H9 (cell line): ENCODE measurements at regions not wholly inside any gene's neighbourhood (a gene's known extent, or its start where the extent isn't known, plus 50 kb on each side); places are given as distances from the start of the nearest gene placed in this dataset.

Experiments
- DNase-seq: peaks from one replicate; pipeline ENCODE4 v3.0.0-alpha.2; 2017
- H2AFZ ChIP-seq: one replicate; pipeline ENCODE4 v1.6.1; 2013; ENCODE audit warnings: mild to moderate bottlenecking, low read length, control low read depth, moderate library complexity
- H2AK5ac ChIP-seq: 2 replicates; pipeline ENCODE4 v1.6.1; 2013; ENCODE audit warnings: low read length, control low read depth, mixed read lengths; ENCODE audit not compliant: insufficient read length
- H2BK120ac ChIP-seq: one replicate; pipeline ENCODE4 v1.6.1; 2013; ENCODE audit warnings: low read depth, mild to moderate bottlenecking, low read length, control low read depth, inconsistent platforms; ENCODE audit not compliant: poor library complexity, severe bottlenecking
- H2BK12ac ChIP-seq: 2 replicates; pipeline ENCODE4 v1.6.1; 2013; ENCODE audit warnings: low read length, control low read depth, mixed read lengths, low read depth; ENCODE audit not compliant: insufficient read length
- H2BK15ac ChIP-seq: 2 replicates; pipeline ENCODE4 v1.6.1; 2013; ENCODE audit warnings: low read depth, low read length, control low read depth
- H2BK20ac ChIP-seq: one replicate; pipeline ENCODE4 v1.6.1; 2013; ENCODE audit warnings: low read depth, mild to moderate bottlenecking, low read length, control low read depth, inconsistent platforms; ENCODE audit not compliant: poor library complexity, severe bottlenecking
- H2BK5ac ChIP-seq: 2 replicates; pipeline ENCODE4 v1.6.1; 2013; ENCODE audit warnings: low read length, control low read depth, mixed read lengths; ENCODE audit not compliant: insufficient read length
- H3K14ac ChIP-seq: 2 replicates; pipeline ENCODE4 v1.6.1; 2013; ENCODE audit warnings: low read length, control low read depth; ENCODE audit not compliant: insufficient read depth
- H3K18ac ChIP-seq: 2 replicates; pipeline ENCODE4 v1.6.1; 2013; ENCODE audit warnings: low read depth, mild to moderate bottlenecking, mixed read lengths, low read length, control low read depth; ENCODE audit not compliant: insufficient read length
- H3K23ac ChIP-seq: 2 replicates; pipeline ENCODE4 v1.6.1; 2013; ENCODE audit warnings: low read length, control low read depth, mixed read lengths, low read depth; ENCODE audit not compliant: insufficient read length
- H3K23me2 ChIP-seq: 2 replicates; pipeline ENCODE4 v1.6.1; 2013; ENCODE audit warnings: low read depth, mild to moderate bottlenecking, mixed read lengths, low read length, control low read depth; ENCODE audit not compliant: insufficient read length, poor library complexity, severe bottlenecking
- H3K27ac ChIP-seq: 2 replicates; pipeline ENCODE4 v1.5.1; 2013; ENCODE audit warnings: low read length, control low read depth, mixed read lengths, low read depth; ENCODE audit not compliant: insufficient read length
- H3K27me3 ChIP-seq: 2 replicates; pipeline ENCODE4 v1.6.1; 2013; ENCODE audit warnings: low read length, control low read depth, inconsistent platforms; ENCODE audit not compliant: insufficient read depth
- H3K4ac ChIP-seq: 2 replicates; pipeline ENCODE4 v1.6.1; 2013; ENCODE audit warnings: low read depth, mild to moderate bottlenecking, control low read depth, inconsistent platforms, low read length, moderate library complexity
- H3K4me1 ChIP-seq: 2 replicates; pipeline ENCODE4 v1.6.1; 2013; ENCODE audit warnings: low read length, control low read depth, inconsistent platforms; ENCODE audit not compliant: insufficient read depth
- H3K4me2 ChIP-seq: 2 replicates; pipeline ENCODE4 v1.6.1; 2013; ENCODE audit warnings: low read length, control low read depth, mixed read lengths; ENCODE audit not compliant: insufficient read length, insufficient read depth
- H3K56ac ChIP-seq: 2 replicates; pipeline ENCODE4 v1.6.1; 2013; ENCODE audit warnings: low read depth, mild to moderate bottlenecking, mixed read lengths, low read length, control low read depth; ENCODE audit not compliant: insufficient read length
- H3K79me1 ChIP-seq: 2 replicates; pipeline ENCODE4 v1.6.1; 2013; ENCODE audit warnings: low read depth, mild to moderate bottlenecking, moderate library complexity, low read length, control low read depth, inconsistent platforms; ENCODE audit not compliant: insufficient read depth, poor library complexity, severe bottlenecking
- H3K79me2 ChIP-seq: 2 replicates; pipeline ENCODE4 v1.6.1; 2013; ENCODE audit warnings: low read length, control low read depth, inconsistent platforms; ENCODE audit not compliant: insufficient read depth
- H3K9ac ChIP-seq: 2 replicates; pipeline ENCODE4 v1.6.1; 2013; ENCODE audit warnings: low read length, control low read depth, mixed read lengths; ENCODE audit not compliant: insufficient read length; ENCODE audit errors: extremely low read depth
- H3K9me3 ChIP-seq: one replicate; pipeline ENCODE4 v1.6.1; 2013; ENCODE audit warnings: low read depth, low read length, inconsistent platforms; ENCODE audit not compliant: control insufficient read depth
- H3T11ph ChIP-seq: one replicate; pipeline ENCODE4 v1.6.1; 2013; ENCODE audit warnings: mild to moderate bottlenecking, low read length, control low read depth, inconsistent platforms
- H4K20me1 ChIP-seq: one replicate; pipeline ENCODE4 v1.6.1; 2013; ENCODE audit not compliant: control insufficient read depth, insufficient read length, insufficient read depth
- H4K5ac ChIP-seq: 2 replicates; pipeline ENCODE4 v1.6.1; 2013; ENCODE audit warnings: low read depth, mild to moderate bottlenecking, mixed read lengths, low read length, control low read depth; ENCODE audit not compliant: insufficient read length
- H4K8ac ChIP-seq: replicated peaks from 2 replicates; pipeline ENCODE4 v1.6.1; 2013; ENCODE audit warnings: low read length, control low read depth, mixed read lengths, low read depth; ENCODE audit not compliant: insufficient read length
- H4K91ac ChIP-seq: 2 replicates; pipeline ENCODE4 v1.6.1; 2013; ENCODE audit warnings: low read depth, mild to moderate bottlenecking, moderate library complexity, mixed read lengths, low read length, control low read depth; ENCODE audit not compliant: insufficient read length
- H3K27ac Mint-ChIP-seq, 3 experiments: 2 replicates in 2 of 3; 3 replicates in 1 of 3; pipeline ENCODE4 v1.8.0; 2020 to 2021; ENCODE audit warnings: mixed read lengths in 3 of 3, mild to moderate bottlenecking in 1 of 3, moderate library complexity in 1 of 3
- H3K27me3 Mint-ChIP-seq: 2 replicates; pipeline ENCODE4 v1.8.0; 2021; ENCODE audit warnings: low read depth, mild to moderate bottlenecking, moderate library complexity, mixed read lengths
- H3K36me3 Mint-ChIP-seq, 3 experiments: 2 replicates in 2 of 3; 3 replicates in 1 of 3; pipeline ENCODE4 v1.8.0; 2020 to 2021; ENCODE audit warnings: low read depth in 3 of 3, mixed read lengths in 3 of 3; ENCODE audit not compliant: insufficient read depth in 1 of 3
- H3K4me1 Mint-ChIP-seq, 2 experiments: 2 replicates each; pipeline ENCODE4 v1.8.0; 2020; ENCODE audit warnings: mixed read lengths in 2 of 2
- H3K4me3 Mint-ChIP-seq, 2 experiments: 2 replicates in 1 of 2; 3 replicates in 1 of 2; pipeline ENCODE4 v1.8.0; 2020 to 2021; ENCODE audit warnings: mild to moderate bottlenecking in 2 of 2, mixed read lengths in 2 of 2, moderate library complexity in 1 of 2
- H3K9me3 Mint-ChIP-seq, 2 experiments: 2 replicates in 1 of 2; 3 replicates in 1 of 2; pipeline ENCODE4 v1.8.0; 2020; ENCODE audit warnings: mild to moderate bottlenecking in 2 of 2, mixed read lengths in 2 of 2, moderate library complexity in 1 of 2
- CTCF ChIP-seq: fragments of 200-600 bp; sonication (generic); conservative IDR thresholded peaks from 3 replicates; pipeline ENCODE4 v1.8.0; 2021; ENCODE audit warnings: antibody characterized with exemption, mild to moderate bottlenecking
- WGBS: extraction: QIAGEN DNeasy Blood & Tissue Kit; methylation state at CpG from one replicate; pipeline ENCODE4 v1.1.7; 2013; ENCODE audit warnings: missing lambda C conversion rate, low lambda C conversion rate, mixed read lengths; ENCODE audit not compliant: insufficient read length; ENCODE audit errors: extremely low coverage; 5-methylcytosine and 5-hydroxymethylcytosine counted together

- H2AK5ac ChIP-seq = no peak overlapping the region
- no CpG with 5 or more reads among the region's 1 CpG for WGBS
- H3K27ac Mint-ChIP-seq = no peak overlapping the region
- H3K4me3 Mint-ChIP-seq = no peak overlapping the region
- no peak overlapping the region for H4K8ac ChIP-seq
- no peaks in the 10 kb centered on the region for H3K27me3 Mint-ChIP-seq
- no peak overlapping the region for H3T11ph ChIP-seq
- no peaks in the 10 kb centered on the region; a peak in 1 of 7 replicates for H3K36me3 Mint-ChIP-seq
- no peak for DNase-seq
- no peak overlapping the region for H2BK5ac ChIP-seq
- H3K4me1 ChIP-seq = no peaks in the 10 kb centered on the region
- no peak overlapping the region for H2BK120ac ChIP-seq
- H3K14ac ChIP-seq = no peak overlapping the region
- H3K4ac ChIP-seq = no peak overlapping the region
- no peaks in the 10 kb centered on the region for H3K9me3 ChIP-seq
- no peak overlapping the region for H3K9ac ChIP-seq
- no peaks in the 10 kb centered on the region for H3K9me3 Mint-ChIP-seq
- no peak overlapping the region for H2BK12ac ChIP-seq
- no peaks in the 10 kb centered on the region for H3K23me2 ChIP-seq
- no peaks in the 10 kb centered on the region for H4K20me1 ChIP-seq
- no peaks in the 10 kb centered on the region for H3K79me2 ChIP-seq
- no peak overlapping the region for H2BK20ac ChIP-seq
- no peak overlapping the region for H3K4me2 ChIP-seq
- H3K4me1 Mint-ChIP-seq = peaks cover 9 to 10% of the 10 kb centered on the region in 2 experiments
- no peak overlapping the region for H2AFZ ChIP-seq
- H4K91ac ChIP-seq = no peak overlapping the region
- TF ChIP-seq CTCF = no peak
- no peak overlapping the region for H4K5ac ChIP-seq
- no peak overlapping the region for H3K27ac ChIP-seq
- no peak overlapping the region for H2BK15ac ChIP-seq
- no peak overlapping the region for H3K18ac ChIP-seq
- no peaks in the 10 kb centered on the region for H3K27me3 ChIP-seq
- H3K79me1 ChIP-seq = no peaks in the 10 kb centered on the region
- H3K23ac ChIP-seq = no peak overlapping the region
- no peak overlapping the region for H3K56ac ChIP-seq
Measured at GRCh38 chr6:104324301-104324700, 535.4 kb downstream of the HACE1 start.
